Calu3 (cell line): ENCODE measurements at regions not wholly inside any gene's neighbourhood (a gene's known extent, or its start where the extent isn't known, plus 50 kb on each side); places are given as distances from the start of the nearest gene placed in this dataset.
A peak's percentile ranks its signal among the peaks of the same experiment; 100 is the strongest.

ENCODE experiments used
- BruUV-seq: library from RNA; stranded (reverse); fragments of 400-500 nt; replicated peaks from 2 replicates; lab custom pipeline; 2021; lab: Mats Ljungman, UMichigan
- CTCF ChIA-PET: fragments of 300-600 bp; sonication (Branson Sonifier 250); formaldehyde crosslinking; loops from one replicate; lab custom pipeline; 2022; ENCODE audit warnings: antibody characterized with exemption; lab: Charles Lee
- DNase-seq: peaks from one replicate; pipeline ENCODE4 v3.0.0; 2022
- H3K27ac Mint-ChIP-seq: one replicate; pipeline ENCODE4 v1.8.0; 2022; ENCODE audit warnings: mixed read lengths; ENCODE audit not compliant: unreplicated experiment
- H3K27me3 Mint-ChIP-seq: one replicate; pipeline ENCODE4 v1.8.0; 2022; ENCODE audit warnings: mixed read lengths; ENCODE audit not compliant: unreplicated experiment
- H3K36me3 Mint-ChIP-seq: one replicate; pipeline ENCODE4 v1.8.0; 2022; ENCODE audit warnings: mild to moderate bottlenecking, moderate library complexity, mixed read lengths; ENCODE audit not compliant: insufficient read depth, unreplicated experiment
- H3K4me1 Mint-ChIP-seq: one replicate; pipeline ENCODE4 v1.8.0; 2022; ENCODE audit warnings: mild to moderate bottlenecking, low read depth, mixed read lengths; ENCODE audit not compliant: unreplicated experiment
- H3K4me3 Mint-ChIP-seq: one replicate; pipeline ENCODE4 v1.8.0; 2022; ENCODE audit warnings: mild to moderate bottlenecking, low read depth, moderate library complexity, mixed read lengths; ENCODE audit not compliant: unreplicated experiment
- H3K9me3 Mint-ChIP-seq: one replicate; pipeline ENCODE4 v1.8.0; 2022; ENCODE audit warnings: low read depth, mixed read lengths; ENCODE audit not compliant: unreplicated experiment
- intact Hi-C: fragments of 100-400 bp; cut with micrococcal nuclease; formaldehyde crosslinking; loops from one replicate; pipeline ENCODE4 v1.10.0; 2022; ENCODE audit not compliant: unreplicated experiment
- TF ChIP-seq, protein P1 (sequence below): fragments of 200-600 bp; IDR thresholded peaks from one replicate; pipeline ENCODE4 v1.8.0; 2022; ENCODE audit warnings: antibody characterized with exemption; ENCODE audit not compliant: unreplicated experiment

DNA sequence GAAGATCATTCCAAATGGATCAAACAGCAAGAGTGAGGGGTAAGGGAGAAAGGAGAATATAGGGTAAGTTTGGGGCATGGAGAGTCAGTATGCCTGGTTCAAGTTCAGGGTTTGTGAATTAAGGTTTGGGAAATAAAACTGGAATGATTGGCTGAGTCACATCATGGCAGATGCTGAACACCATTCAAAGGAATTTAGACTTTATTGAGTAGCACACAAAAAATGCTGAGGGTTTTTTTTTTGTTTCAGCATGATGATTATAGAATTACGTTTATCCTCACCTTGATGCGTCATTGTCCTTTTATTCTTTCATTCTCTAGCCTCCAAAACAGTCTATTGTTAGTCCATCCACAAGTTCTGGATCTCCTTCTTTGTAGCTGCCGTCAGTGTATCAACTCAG is 220.0 kb upstream of the UMPS start:
- H3K4me1 Mint-ChIP-seq: peaks cover 9% of the 10 kb centered on the region
- H3K27me3 Mint-ChIP-seq: peaks cover 64% of the 10 kb centered on the region
- no peak overlapping the region for H3K27ac Mint-ChIP-seq
- intact Hi-C loops: no loop called here
- TF ChIP-seq, protein P1, sequence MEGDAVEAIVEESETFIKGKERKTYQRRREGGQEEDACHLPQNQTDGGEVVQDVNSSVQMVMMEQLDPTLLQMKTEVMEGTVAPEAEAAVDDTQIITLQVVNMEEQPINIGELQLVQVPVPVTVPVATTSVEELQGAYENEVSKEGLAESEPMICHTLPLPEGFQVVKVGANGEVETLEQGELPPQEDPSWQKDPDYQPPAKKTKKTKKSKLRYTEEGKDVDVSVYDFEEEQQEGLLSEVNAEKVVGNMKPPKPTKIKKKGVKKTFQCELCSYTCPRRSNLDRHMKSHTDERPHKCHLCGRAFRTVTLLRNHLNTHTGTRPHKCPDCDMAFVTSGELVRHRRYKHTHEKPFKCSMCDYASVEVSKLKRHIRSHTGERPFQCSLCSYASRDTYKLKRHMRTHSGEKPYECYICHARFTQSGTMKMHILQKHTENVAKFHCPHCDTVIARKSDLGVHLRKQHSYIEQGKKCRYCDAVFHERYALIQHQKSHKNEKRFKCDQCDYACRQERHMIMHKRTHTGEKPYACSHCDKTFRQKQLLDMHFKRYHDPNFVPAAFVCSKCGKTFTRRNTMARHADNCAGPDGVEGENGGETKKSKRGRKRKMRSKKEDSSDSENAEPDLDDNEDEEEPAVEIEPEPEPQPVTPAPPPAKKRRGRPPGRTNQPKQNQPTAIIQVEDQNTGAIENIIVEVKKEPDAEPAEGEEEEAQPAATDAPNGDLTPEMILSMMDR: no peak
- H3K36me3 Mint-ChIP-seq: no peaks in the 10 kb centered on the region
- no peak overlapping the region for H3K4me3 Mint-ChIP-seq
- DNase-seq: no peak
- BruUV-seq: no TSS peak
- CTCF ChIA-PET: no interaction called here
- H3K9me3 Mint-ChIP-seq: no peaks in the 10 kb centered on the region

DNA sequence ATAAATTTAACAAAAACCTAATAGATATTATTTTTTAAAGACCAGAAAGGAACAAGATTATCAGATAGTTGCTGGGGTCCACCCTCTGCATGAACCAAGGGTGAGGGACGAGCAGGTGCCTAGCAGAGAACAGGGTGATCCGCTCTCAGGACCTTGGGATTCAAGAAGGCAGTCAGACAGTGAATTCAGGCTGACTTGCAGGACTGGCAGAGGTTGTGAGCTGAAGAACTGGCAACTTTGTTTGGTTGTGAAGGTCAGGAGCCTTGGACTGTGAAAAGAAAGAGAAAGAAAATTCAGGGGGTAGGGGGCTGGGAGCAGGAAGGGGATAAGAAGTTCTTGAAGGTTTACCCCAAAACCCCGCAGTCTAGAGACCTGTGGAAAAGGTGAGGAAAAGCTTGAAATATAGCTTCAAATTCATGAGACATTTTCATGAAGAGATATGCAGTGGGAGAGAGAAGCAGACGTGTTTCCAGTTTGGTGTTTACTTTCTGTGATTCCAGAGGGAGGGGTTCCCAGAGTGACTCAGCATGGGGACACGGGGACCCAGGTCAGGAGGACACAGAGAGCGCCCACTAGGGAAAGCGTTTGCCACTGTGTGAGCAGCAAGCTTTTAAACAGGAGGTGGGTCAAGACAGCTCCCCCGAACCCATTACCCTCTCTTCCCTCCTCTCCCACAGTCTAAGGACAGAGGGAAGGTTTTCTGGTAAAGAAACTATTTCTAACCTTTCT is 217.2 kb upstream of the UMPS start:
- intact Hi-C loops: no loop called here
- H3K36me3 Mint-ChIP-seq: no peaks in the 10 kb centered on the region
- no peak overlapping the region for H3K4me3 Mint-ChIP-seq
- peak; percentile 8 for DNase-seq
- no TSS peak for BruUV-seq
- no peaks in the 10 kb centered on the region for H3K9me3 Mint-ChIP-seq
- CTCF ChIA-PET: interaction anchor here (1.4 kb wide), 1 partner anchor 27 kb away, joined by 3 read pairs; no protein-coding TSS in a partner anchor
- H3K4me1 Mint-ChIP-seq: peaks cover 9% of the 10 kb centered on the region
- TF ChIP-seq, protein P1: no peak
- H3K27ac Mint-ChIP-seq: no peak overlapping the region
- H3K27me3 Mint-ChIP-seq: peaks cover 66% of the 10 kb centered on the region

DNA sequence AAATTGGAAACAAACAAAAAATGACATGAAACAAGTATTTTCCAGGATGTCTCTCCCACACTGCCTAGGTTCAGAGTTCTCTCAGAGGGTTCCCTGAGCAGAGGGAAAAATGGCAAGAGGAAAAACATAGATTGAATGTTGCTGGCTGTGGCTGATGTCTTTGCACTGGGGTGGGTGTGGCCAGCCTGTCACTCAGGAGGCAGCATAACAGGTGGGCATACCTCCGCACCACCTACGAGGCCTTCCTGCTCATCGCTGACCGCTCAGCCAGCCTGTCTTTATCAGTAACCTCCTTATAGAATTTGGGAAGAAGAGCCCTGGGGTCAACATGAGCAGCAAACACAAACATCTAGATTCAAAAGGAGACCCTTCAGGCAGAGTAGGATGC is 216.6 kb upstream of the UMPS start:
- Mint-ChIP-seq H3K27me3 (peaks cover 68% of the 10 kb centered on the region), H3K4me1 (peaks cover 9% of the 10 kb centered on the region), H3K9me3 (no peaks in the 10 kb centered on the region), H3K27ac (no peak overlapping the region), H3K36me3 (no peaks in the 10 kb centered on the region), H3K4me3 (no peak overlapping the region)
- DNase-seq: no peak
- no TSS peak for BruUV-seq
- intact Hi-C loops: no loop called here
- TF ChIP-seq, protein P1: no peak
- CTCF ChIA-PET: interaction anchor here (1.4 kb wide), 1 partner anchor 27 kb away, joined by 3 read pairs; no protein-coding TSS in a partner anchor

DNA sequence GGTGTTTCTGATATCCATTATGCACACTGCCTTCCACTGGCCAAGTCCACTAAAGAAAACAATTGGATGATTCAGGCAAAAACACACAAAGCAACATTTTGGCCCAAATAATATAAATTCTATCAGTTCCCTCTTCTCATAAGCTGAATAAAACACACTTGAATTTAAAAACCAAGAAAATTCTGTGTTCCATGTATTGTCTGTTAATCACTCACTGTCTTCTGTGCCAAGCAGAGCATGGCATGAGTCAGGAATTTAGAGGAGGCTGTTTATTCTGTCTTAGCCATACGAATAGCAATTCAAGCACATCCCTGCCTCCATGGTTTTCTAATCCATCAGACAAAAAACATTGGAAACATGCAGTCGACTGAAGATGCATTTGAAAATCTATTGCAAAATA is 215.6 kb upstream of the UMPS start:
- H3K27ac Mint-ChIP-seq: no peak overlapping the region
- intact Hi-C loops: no loop called here

More for the DNA sequence above, 215.6 kb upstream of the UMPS start:
- DNase-seq: no peak
- no peaks in the 10 kb centered on the region for H3K9me3 Mint-ChIP-seq
- peaks cover 9% of the 10 kb centered on the region for H3K4me1 Mint-ChIP-seq
- TF ChIP-seq, protein P1: no peak
- CTCF ChIA-PET: no interaction called here
- no peak overlapping the region for H3K4me3 Mint-ChIP-seq
- BruUV-seq: no TSS peak
- no peaks in the 10 kb centered on the region for H3K36me3 Mint-ChIP-seq
- H3K27me3 Mint-ChIP-seq: peaks cover 68% of the 10 kb centered on the region
